ENCODE measurements at regions not wholly inside any gene's neighbourhood (a gene's known extent, or its start where the extent isn't known, plus 50 kb on each side); places are given as distances from the start of the nearest gene placed in this dataset.

GRCh38 chr14:85129921-85130320 is 400.0 kb upstream of the FLRT2 start:
- Histone ChIP-seq H3K9me3 (ENCODE audit: low read length) (no peaks in the 10 kb centered on the region), H3K4me2 (ENCODE audit: low read length) (no peak overlapping the region), H3F3A (ENCODE audit: insufficient read depth, low read length, poor library complexity, severe bottlenecking) (no peaks in the 10 kb centered on the region), H4K20me1 (ENCODE audit: insufficient read depth) (no peaks in the 10 kb centered on the region), H3K36me3 (ENCODE audit: insufficient read depth, low read length) (no peaks in the 10 kb centered on the region), H3K27me3 (ENCODE audit: insufficient read depth, low read depth, low read length) (no peaks in the 10 kb centered on the region), H3K79me2 (replicated peaks; ENCODE audit: insufficient read depth, low read length) (no peaks in the 10 kb centered on the region), H3K4me3 (ENCODE audit: low read length) (no peak overlapping the region), H3K27ac (ENCODE audit: low read length) (no peak overlapping the region), H3K9ac (ENCODE audit: low read length) (no peak overlapping the region), H3K9me2 (ENCODE audit: insufficient read depth, low read length) (no peaks in the 10 kb centered on the region), H2AFZ (ENCODE audit: low read depth, low read length) (no peak overlapping the region)
- TF ChIP-seq SMC3 (conservative IDR thresholded peaks at IDR 0.05; ENCODE audit: poor library complexity) (no peak), EP300 (conservative IDR thresholded peaks at IDR 0.05; ENCODE audit: poor library complexity, severe bottlenecking) (no peak), REST (IDR thresholded peaks at IDR 0.05; ENCODE audit: borderline replicate concordance) (no peak), CTCF (IDR thresholded peaks at IDR 0.05; ENCODE audit: poor library complexity, severe bottlenecking) (no peak), EZH2 (IDR thresholded peaks at IDR 0.05; ENCODE audit: borderline replicate concordance, insufficient read depth, low read length, poor library complexity, severe bottlenecking) (no peak), POLR2AphosphoS5 (IDR thresholded peaks at IDR 0.05) (no peak), TAF1 (IDR thresholded peaks at IDR 0.05; ENCODE audit: low read depth) (no peak), MXI1 (conservative IDR thresholded peaks at IDR 0.05; ENCODE audit: poor library complexity, severe bottlenecking) (no peak), RAD21 (conservative IDR thresholded peaks at IDR 0.05) (no peak)

- Histone ChIP-seq H3K4me3 (ENCODE audit: low read length) (no peak overlapping the region), H4K20me1 (ENCODE audit: insufficient read depth) (no peaks in the 10 kb centered on the region), H2AFZ (ENCODE audit: low read depth, low read length) (no peak overlapping the region), H3K27me3 (ENCODE audit: insufficient read depth, low read depth, low read length) (no peaks in the 10 kb centered on the region), H3K36me3 (ENCODE audit: insufficient read depth, low read length) (no peaks in the 10 kb centered on the region), H3K27ac (ENCODE audit: low read length) (no peak overlapping the region), H3K9me2 (ENCODE audit: insufficient read depth, low read length) (no peaks in the 10 kb centered on the region), H3F3A (ENCODE audit: insufficient read depth, low read length, poor library complexity, severe bottlenecking) (no peaks in the 10 kb centered on the region), H3K4me2 (ENCODE audit: low read length) (no peak overlapping the region), H3K79me2 (replicated peaks; ENCODE audit: insufficient read depth, low read length) (no peaks in the 10 kb centered on the region), H3K9ac (ENCODE audit: low read length) (no peak overlapping the region), H3K9me3 (ENCODE audit: low read length) (no peaks in the 10 kb centered on the region)
- TF ChIP-seq SMC3 (conservative IDR thresholded peaks at IDR 0.05; ENCODE audit: poor library complexity) (no peak), EZH2 (IDR thresholded peaks at IDR 0.05; ENCODE audit: borderline replicate concordance, insufficient read depth, low read length, poor library complexity, severe bottlenecking) (no peak), POLR2AphosphoS5 (IDR thresholded peaks at IDR 0.05) (no peak), MXI1 (conservative IDR thresholded peaks at IDR 0.05; ENCODE audit: poor library complexity, severe bottlenecking) (no peak), EP300 (conservative IDR thresholded peaks at IDR 0.05; ENCODE audit: poor library complexity, severe bottlenecking) (no peak), RAD21 (conservative IDR thresholded peaks at IDR 0.05) (no peak), CTCF (IDR thresholded peaks at IDR 0.05; ENCODE audit: poor library complexity, severe bottlenecking) (no peak), TAF1 (IDR thresholded peaks at IDR 0.05; ENCODE audit: low read depth) (no peak), REST (IDR thresholded peaks at IDR 0.05; ENCODE audit: borderline replicate concordance) (no peak)
These were observed 398.6 kb upstream of the FLRT2 start for GRCh38 chr14:85131226-85131922.
